CD14-positive monocyte (primary cell): ENCODE measurements at regions not wholly inside any gene's neighbourhood (a gene's known extent, or its start where the extent isn't known, plus 50 kb on each side); places are given as distances from the start of the nearest gene placed in this dataset.

ENCODE experiments used
- DNase-seq, 3 donors: peaks; one replicate each; pipeline ENCODE4 v3.0.0-alpha.2; 2011 to 2022
- H2AFZ ChIP-seq: 2 replicates; pipeline ENCODE4 v1.6.0; 2012; ENCODE audit warnings: mild to moderate bottlenecking, low read depth, low read length, inconsistent platforms; ENCODE audit not compliant: insufficient read depth, poor library complexity, severe bottlenecking
- H3K27ac ChIP-seq, 2 donors: 1 replicate in 1 of 2; 2 replicates in 1 of 2; pipeline ENCODE4 v1.5.1; 2012 to 2013; ENCODE audit warnings: low read length in 2 of 2, control low read depth in 1 of 2, inconsistent platforms in 1 of 2, low read depth in 1 of 2, mild to moderate bottlenecking in 1 of 2
- H3K27me3 ChIP-seq, 2 donors: one replicate each; pipeline versions ENCODE4 v1.6.0 to v1.6.1; 2011 to 2013; ENCODE audit warnings: low read length in 2 of 2; ENCODE audit not compliant: control insufficient read depth in 2 of 2, insufficient read depth in 2 of 2
- H3K36me3 ChIP-seq, 2 donors: replicated peaks in 1 of 2; 1 replicate in 1 of 2; 2 replicates in 1 of 2; pipeline versions ENCODE4 v1.5.1 to v1.6.1; 2012 to 2013; ENCODE audit warnings: low read length in 2 of 2, control low read depth in 1 of 2, inconsistent platforms in 1 of 2, mild to moderate bottlenecking in 1 of 2; ENCODE audit not compliant: insufficient read depth in 2 of 2, control insufficient read depth in 1 of 2
- H3K4me1 ChIP-seq, 2 donors: 1 replicate in 1 of 2; 2 replicates in 1 of 2; pipeline versions ENCODE4 v1.5.1 to v1.6.1; 2012 to 2013; ENCODE audit warnings: low read length in 2 of 2, control low read depth in 1 of 2, inconsistent platforms in 1 of 2, mild to moderate bottlenecking in 1 of 2, moderate library complexity in 1 of 2; ENCODE audit not compliant: insufficient read depth in 2 of 2, control insufficient read depth in 1 of 2
- H3K4me2 ChIP-seq: replicated peaks from 2 replicates; pipeline ENCODE3; 2012; ENCODE audit warnings: low read length, moderate library complexity, mild to moderate bottlenecking; ENCODE audit not compliant: poor library complexity, severe bottlenecking; ENCODE audit errors: extremely low read depth
- H3K4me3 ChIP-seq, 3 experiments: fragments of 200-600 bp in 1 of 3; sonication (generic) in 1 of 3; replicated peaks in 1 of 3; 1 replicate in 2 of 3; 2 replicates in 1 of 3; pipeline ENCODE4 v1.5.1; 2011 to 2013; ENCODE audit warnings: low read length in 3 of 3, mild to moderate bottlenecking in 3 of 3, control low read depth in 2 of 3, low read depth in 2 of 3, inconsistent platforms in 1 of 3, moderate library complexity in 1 of 3
- H3K79me2 ChIP-seq: 2 replicates; pipeline ENCODE4 v1.6.0; 2012; ENCODE audit warnings: mild to moderate bottlenecking, control low read depth, inconsistent platforms, low read length, moderate library complexity; ENCODE audit not compliant: insufficient read depth
- H3K9ac ChIP-seq: 2 replicates; pipeline ENCODE4 v1.6.0; 2017; ENCODE audit warnings: low read length, mild to moderate bottlenecking; ENCODE audit not compliant: insufficient read depth, poor library complexity, severe bottlenecking
- H3K9me3 ChIP-seq, 2 donors: replicated peaks in 1 of 2; 1 replicate in 1 of 2; 2 replicates in 1 of 2; pipeline versions ENCODE4 v1.5.1 to v1.6.1; 2012 to 2013; ENCODE audit warnings: low read length in 2 of 2, control low read depth in 1 of 2; ENCODE audit not compliant: control insufficient read depth in 1 of 2, insufficient read depth in 1 of 2
- H4K20me1 ChIP-seq: 2 replicates; pipeline ENCODE4 v1.6.0; 2012; ENCODE audit warnings: mild to moderate bottlenecking, low read length, control low read depth, moderate library complexity; ENCODE audit not compliant: insufficient read depth
- H3K27ac Mint-ChIP-seq, 7 donors: one replicate each; pipeline ENCODE4 v1.8.0; 2020; ENCODE audit warnings: mild to moderate bottlenecking in 7 of 7, mixed read lengths in 7 of 7, moderate library complexity in 6 of 7, inconsistent platforms in 2 of 7
- H3K27me3 Mint-ChIP-seq, 3 donors: one replicate each; pipeline ENCODE4 v1.8.0; 2021 to 2022; ENCODE audit warnings: low read depth in 3 of 3, mild to moderate bottlenecking in 3 of 3, mixed read lengths in 3 of 3, moderate library complexity in 3 of 3, inconsistent platforms in 1 of 3
- H3K36me3 Mint-ChIP-seq, 2 donors: one replicate each; pipeline ENCODE4 v1.8.0; 2020; ENCODE audit warnings: mixed read lengths in 2 of 2, inconsistent platforms in 1 of 2, mild to moderate bottlenecking in 1 of 2
- H3K4me1 Mint-ChIP-seq: one replicate; pipeline ENCODE4 v1.8.0; 2020; ENCODE audit warnings: mild to moderate bottlenecking, mixed read lengths
- H3K4me3 Mint-ChIP-seq, 2 donors: one replicate each; pipeline ENCODE4 v1.8.0; 2020; ENCODE audit warnings: mild to moderate bottlenecking in 2 of 2, mixed read lengths in 2 of 2, moderate library complexity in 1 of 2
- H3K9me3 Mint-ChIP-seq, 7 donors: one replicate each; pipeline ENCODE4 v1.8.0; 2020 to 2022; ENCODE audit warnings: mixed read lengths in 7 of 7, mild to moderate bottlenecking in 6 of 7, moderate library complexity in 6 of 7, inconsistent platforms in 2 of 7
- WGBS: methylation state at CpG from one replicate; pipeline ENCODE4 v1.1.5; 2013; ENCODE audit warnings: missing lambda C conversion rate; ENCODE audit not compliant: insufficient coverage; 5-methylcytosine and 5-hydroxymethylcytosine counted together
- intact Hi-C, 2 donors: fragments of 100-400 bp; cut with micrococcal nuclease; formaldehyde crosslinking; loops; one replicate each; pipeline versions ENCODE4 v1.15.0 to v1.15.1; 2023
- TF ChIP-seq, protein P1 (sequence below): fragments of 200-600 bp; IDR thresholded peaks from one replicate; pipeline ENCODE4 v1.8.0; 2022; ENCODE audit warnings: antibody characterized with exemption, mild to moderate bottlenecking

DNA sequence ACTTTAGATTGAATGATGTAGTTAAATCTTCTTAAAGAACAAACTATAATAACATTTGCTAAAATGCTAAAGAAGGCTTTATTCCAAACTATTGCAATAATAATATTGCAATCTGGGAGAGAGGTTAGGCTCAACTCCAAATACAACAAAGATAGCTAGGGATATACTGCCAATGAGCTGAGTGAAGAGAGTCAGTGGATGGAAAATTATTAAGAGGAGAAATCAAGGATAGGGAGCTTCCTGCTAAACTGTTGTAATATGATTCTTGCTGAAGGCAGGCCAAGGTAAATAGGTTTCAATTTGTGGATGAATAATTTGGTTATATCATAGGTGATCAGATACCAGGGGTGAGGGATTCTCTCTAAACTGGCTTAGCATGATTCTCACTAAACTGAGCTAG is 1651.5 kb downstream of the EFNA5 start:
- intact Hi-C loops = no loop called here
- Mint-ChIP-seq H3K36me3 (no peaks in the 10 kb centered on the region), H3K4me1 (no peaks in the 10 kb centered on the region), H3K9me3 (peaks cover 0 to 4% (median 1%) of the 10 kb centered on the region in 7 donors), H3K27me3 (no peaks in the 10 kb centered on the region), H3K4me3 (no peak overlapping the region), H3K27ac (no peak overlapping the region)
- H3K4me2 ChIP-seq = no peak overlapping the region
- TF ChIP-seq, protein P1, sequence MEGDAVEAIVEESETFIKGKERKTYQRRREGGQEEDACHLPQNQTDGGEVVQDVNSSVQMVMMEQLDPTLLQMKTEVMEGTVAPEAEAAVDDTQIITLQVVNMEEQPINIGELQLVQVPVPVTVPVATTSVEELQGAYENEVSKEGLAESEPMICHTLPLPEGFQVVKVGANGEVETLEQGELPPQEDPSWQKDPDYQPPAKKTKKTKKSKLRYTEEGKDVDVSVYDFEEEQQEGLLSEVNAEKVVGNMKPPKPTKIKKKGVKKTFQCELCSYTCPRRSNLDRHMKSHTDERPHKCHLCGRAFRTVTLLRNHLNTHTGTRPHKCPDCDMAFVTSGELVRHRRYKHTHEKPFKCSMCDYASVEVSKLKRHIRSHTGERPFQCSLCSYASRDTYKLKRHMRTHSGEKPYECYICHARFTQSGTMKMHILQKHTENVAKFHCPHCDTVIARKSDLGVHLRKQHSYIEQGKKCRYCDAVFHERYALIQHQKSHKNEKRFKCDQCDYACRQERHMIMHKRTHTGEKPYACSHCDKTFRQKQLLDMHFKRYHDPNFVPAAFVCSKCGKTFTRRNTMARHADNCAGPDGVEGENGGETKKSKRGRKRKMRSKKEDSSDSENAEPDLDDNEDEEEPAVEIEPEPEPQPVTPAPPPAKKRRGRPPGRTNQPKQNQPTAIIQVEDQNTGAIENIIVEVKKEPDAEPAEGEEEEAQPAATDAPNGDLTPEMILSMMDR = no peak
- H3K9ac ChIP-seq = no peak overlapping the region
- no peaks in the 10 kb centered on the region for H3K36me3 ChIP-seq
- no peak overlapping the region for H2AFZ ChIP-seq
- no peaks in the 10 kb centered on the region for H4K20me1 ChIP-seq
- H3K27ac ChIP-seq = no peak overlapping the region
- no peaks in the 10 kb centered on the region for H3K9me3 ChIP-seq
- H3K79me2 ChIP-seq = no peaks in the 10 kb centered on the region
- no peaks in the 10 kb centered on the region for H3K27me3 ChIP-seq
- no peak overlapping the region for H3K4me3 ChIP-seq
- H3K4me1 ChIP-seq = no peaks in the 10 kb centered on the region
- no peak for DNase-seq

DNA sequence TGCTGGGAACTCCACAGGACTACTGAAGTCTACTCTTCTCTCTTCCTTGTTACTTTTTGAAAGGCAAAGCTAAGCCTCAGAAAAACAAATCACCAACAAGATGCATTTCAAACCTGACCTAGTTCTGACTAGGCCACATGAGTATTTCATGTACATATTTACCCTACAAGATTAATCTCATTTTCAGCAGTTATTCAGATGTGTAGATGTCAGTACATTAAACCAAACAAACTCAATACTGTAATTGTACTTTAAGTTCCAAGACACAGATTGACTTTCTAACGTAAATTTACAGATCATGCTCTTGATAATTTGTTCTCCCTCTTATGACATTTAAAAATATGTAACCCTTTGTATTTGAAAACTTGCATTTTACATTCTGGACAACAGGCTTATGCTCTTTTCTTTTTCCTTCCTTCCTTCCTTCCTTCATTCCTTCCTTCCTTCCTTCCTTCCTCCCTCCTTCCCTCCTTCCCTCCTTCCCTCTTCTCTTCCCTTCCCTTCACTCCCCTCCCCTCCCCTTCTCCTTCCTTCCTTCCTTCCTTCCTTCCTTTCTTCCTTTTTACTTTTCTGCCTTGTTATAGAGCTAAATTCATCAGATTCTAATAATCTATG is 1653.4 kb downstream of the EFNA5 start:
- Histone ChIP-seq H3K9me3 (no peaks in the 10 kb centered on the region), H2AFZ (no peak overlapping the region), H3K4me1 (no peaks in the 10 kb centered on the region), H3K4me3 (no peak overlapping the region), H3K36me3 (no peaks in the 10 kb centered on the region), H3K79me2 (no peaks in the 10 kb centered on the region), H3K4me2 (no peak overlapping the region), H4K20me1 (no peaks in the 10 kb centered on the region), H3K27me3 (no peaks in the 10 kb centered on the region), H3K27ac (no peak overlapping the region), H3K9ac (no peak overlapping the region)
- Mint-ChIP-seq H3K27me3 (no peaks in the 10 kb centered on the region), H3K36me3 (no peaks in the 10 kb centered on the region), H3K27ac (no peak overlapping the region), H3K9me3 (peaks cover 0 to 5% (median 1%) of the 10 kb centered on the region in 7 donors), H3K4me3 (no peak overlapping the region), H3K4me1 (no peaks in the 10 kb centered on the region)
- TF ChIP-seq, protein P1 = no peak
- DNase-seq = no peak
- WGBS = 75% methylated on average over 1 of the region's 1 CpG
- intact Hi-C loops = no loop called here
